ENCODE measurements at regions not wholly inside any gene's neighbourhood (a gene's known extent, or its start where the extent isn't known, plus 50 kb on each side); places are given as distances from the start of the nearest gene placed in this dataset.

GRCh38 chr2:33784488-33784887 lies 185.4 kb upstream of the FAM98A start:
- no peak for DNase-seq (ENCODE audit: low read depth in 2 of 2)

- no peak for DNase-seq (ENCODE audit: low read depth in 2 of 2)
These were observed 183.5 kb upstream of the FAM98A start for GRCh38 chr2:33782395-33783230.

- DNase-seq (ENCODE audit: low read depth in 2 of 2), result no peak
These were observed 178.7 kb upstream of the FAM98A start for GRCh38 chr2:33777786-33778185.

- DNase-seq (ENCODE audit: low read depth in 2 of 2), result no peak
These were observed 176.2 kb upstream of the FAM98A start for GRCh38 chr2:33775306-33775705.

GRCh38 chr2:33770023-33770422 lies 170.9 kb upstream of the FAM98A start:
- DNase-seq (ENCODE audit: low read depth in 2 of 2), result no peak

GRCh38 chr2:33766175-33766574 lies 167.1 kb upstream of the FAM98A start:
- DNase-seq (ENCODE audit: low read depth in 2 of 2), result no peak

GRCh38 chr2:33765122-33765521 lies 166.0 kb upstream of the FAM98A start:
- DNase-seq (ENCODE audit: low read depth in 2 of 2), result no peak

- no peak for DNase-seq (ENCODE audit: low read depth in 2 of 2)
These were observed 165.5 kb upstream of the FAM98A start for GRCh38 chr2:33764551-33764950.

- no peak for DNase-seq (ENCODE audit: low read depth in 2 of 2)
These were observed 164.7 kb upstream of the FAM98A start for GRCh38 chr2:33763671-33764310.

GRCh38 chr2:33762636-33763035 lies 163.5 kb upstream of the FAM98A start:
- DNase-seq (ENCODE audit: low read depth in 2 of 2), result no peak

- no peak for DNase-seq (ENCODE audit: low read depth in 2 of 2)
These were observed 147.2 kb upstream of the FAM98A start for GRCh38 chr2:33746208-33746800.

GRCh38 chr2:33735096-33735495 lies 136.0 kb upstream of the FAM98A start:
- no peak for DNase-seq (ENCODE audit: low read depth in 2 of 2)

GRCh38 chr2:33730804-33731203 lies 131.7 kb upstream of the FAM98A start:
- DNase-seq (ENCODE audit: low read depth in 2 of 2), result no peak

- no peak for DNase-seq (ENCODE audit: low read depth in 2 of 2)
These were observed 131.1 kb upstream of the FAM98A start for GRCh38 chr2:33730193-33730592.

GRCh38 chr2:33729353-33729752 lies 130.3 kb upstream of the FAM98A start:
- DNase-seq (ENCODE audit: low read depth in 2 of 2), result no peak

GRCh38 chr2:33728106-33728505 lies 129.0 kb upstream of the FAM98A start:
- DNase-seq (ENCODE audit: low read depth in 2 of 2), result no peak

- DNase-seq (ENCODE audit: low read depth in 2 of 2), result no peak
These were observed 128.4 kb upstream of the FAM98A start for GRCh38 chr2:33727361-33728032.

GRCh38 chr2:33726415-33726814 lies 127.3 kb upstream of the FAM98A start:
- no peak for DNase-seq (ENCODE audit: low read depth in 2 of 2)

GRCh38 chr2:33723329-33723728 lies 124.2 kb upstream of the FAM98A start:
- no peak for DNase-seq (ENCODE audit: low read depth in 2 of 2)

GRCh38 chr2:33719067-33719466 lies 120.0 kb upstream of the FAM98A start:
- DNase-seq (ENCODE audit: low read depth in 2 of 2), result no peak

- no peak for DNase-seq (ENCODE audit: low read depth in 2 of 2)
These were observed 113.6 kb upstream of the FAM98A start for GRCh38 chr2:33712674-33713073.

- no peak for DNase-seq (ENCODE audit: low read depth in 2 of 2)
These were observed 110.9 kb upstream of the FAM98A start for GRCh38 chr2:33709951-33710350.

Measured in stimulated activated CD4-positive, alpha-beta T cell treated with anti-CD3 and anti-CD28 coated beads, Interleukin-1b, Interleukin-23, amount 100 ng/mL, for 1 hour (primary cell).